GM19438 (cell line): ENCODE measurements at regions not wholly inside any gene's neighbourhood (a gene's known extent, or its start where the extent isn't known, plus 50 kb on each side); places are given as distances from the start of the nearest gene placed in this dataset.
A peak's percentile ranks its signal among the peaks of the same experiment; 100 is the strongest.
"Not testable (repeated sequence)": the region's sequence is repeated elsewhere in the genome, so short reads cannot be mapped to it uniquely, and the experiment has no call there.

Experiments
- ATAC-seq: cut with Tn5 transposase; IDR thresholded peaks from one replicate; pipeline ENCODE4 v1.9.1; 2021; ENCODE audit warnings: low read depth; ENCODE audit not compliant: unreplicated experiment

DNA sequence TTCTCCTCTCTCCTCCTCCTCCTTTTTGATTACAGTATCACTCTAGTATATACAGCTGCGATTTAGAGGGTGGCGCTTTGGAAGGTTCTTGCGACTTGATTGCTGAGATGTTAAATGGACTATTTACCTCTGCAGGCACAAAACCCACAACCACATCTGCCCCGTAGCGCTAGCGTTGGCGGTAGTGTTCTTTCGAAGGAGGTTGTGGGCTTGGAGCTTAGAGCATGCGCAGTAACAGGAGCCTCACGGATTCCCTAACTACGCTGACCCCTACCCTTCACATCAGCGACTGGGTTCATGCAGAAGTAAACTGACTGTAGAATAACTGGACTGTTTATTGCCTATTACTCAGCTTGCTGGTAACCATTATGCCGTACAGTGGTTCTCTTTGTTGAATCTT is 58.0 kb downstream of the CGGBP1 start:
- ATAC-seq: no peak

DNA sequence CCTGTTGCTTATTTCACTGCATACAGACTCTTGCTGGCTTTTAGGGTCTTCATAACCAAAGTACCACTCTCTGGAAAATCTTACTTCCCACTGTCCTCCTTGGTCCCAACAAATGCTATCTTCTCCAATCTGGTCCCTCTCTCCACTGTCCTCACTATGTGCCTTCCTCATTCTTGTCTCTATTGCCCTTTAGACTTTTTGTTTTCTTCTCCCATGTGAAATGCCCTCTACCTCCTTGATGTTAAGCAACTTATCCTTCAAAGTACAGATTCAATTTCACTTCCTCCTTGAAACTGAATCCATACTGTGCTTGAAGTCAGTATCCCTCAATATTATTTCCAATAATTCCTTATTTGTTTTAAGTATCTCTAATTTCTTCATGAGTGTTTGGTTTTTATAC is 60.8 kb downstream of the CGGBP1 start:
- ATAC-seq: no peak

DNA sequence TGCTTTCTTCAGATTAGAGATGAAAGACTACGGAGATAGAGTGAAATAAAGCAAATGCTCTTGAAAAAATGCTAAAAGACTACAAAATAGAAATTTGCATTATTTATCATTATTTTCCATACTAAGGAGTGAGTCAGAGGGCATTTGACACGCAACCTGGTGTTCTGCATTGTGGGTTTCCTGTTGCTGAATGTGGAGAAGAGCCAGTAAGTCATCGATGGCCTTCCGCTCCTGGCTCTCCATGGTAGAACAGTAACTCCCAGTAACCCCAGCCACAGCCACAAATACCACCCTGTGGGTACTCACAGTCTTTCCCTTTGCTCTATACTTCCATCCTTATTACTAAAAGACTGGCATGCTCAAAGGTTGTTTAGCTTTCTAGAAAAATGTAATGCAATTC is 61.5 kb downstream of the CGGBP1 start:
- ATAC-seq: peak; percentile 85

DNA sequence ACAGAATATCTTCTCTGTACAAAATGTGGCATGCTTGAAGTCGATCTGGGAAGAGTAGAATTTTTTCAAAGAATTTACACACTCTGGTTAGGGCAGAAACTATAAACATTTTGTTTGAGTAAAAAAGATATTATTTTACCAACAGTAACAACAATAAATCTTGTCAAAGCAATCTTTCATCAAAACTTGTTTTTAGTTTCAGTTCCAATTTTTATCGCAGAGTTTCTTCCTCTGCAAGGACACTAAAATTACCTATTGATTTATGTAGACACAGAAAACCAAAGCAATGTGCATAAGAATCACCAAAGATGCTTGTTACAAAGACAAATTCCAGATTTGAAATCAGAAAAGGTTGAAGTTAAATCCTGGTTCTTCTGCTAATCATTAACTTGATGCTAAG is 61.9 kb downstream of the CGGBP1 start:
- ATAC-seq: peak; percentile 11

DNA sequence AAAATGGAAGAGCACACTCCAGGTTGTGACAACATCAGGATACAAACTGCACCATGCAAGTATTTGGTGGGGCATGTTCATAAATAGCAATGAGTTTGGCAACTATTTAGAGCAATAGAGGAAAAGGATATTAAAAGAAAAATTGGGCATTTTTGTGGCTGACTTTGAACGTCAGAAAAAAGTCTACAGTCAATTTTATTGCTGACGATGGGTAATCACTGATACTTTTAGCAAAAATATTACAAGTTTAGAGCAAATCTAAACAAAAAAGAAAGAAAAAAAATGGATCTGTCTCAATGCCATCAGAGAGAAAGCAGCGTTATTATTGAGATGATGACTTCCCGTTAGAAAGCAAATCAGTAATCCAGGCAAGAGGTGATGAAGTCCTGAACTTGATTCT is 65.2 kb downstream of the CGGBP1 start:
- ATAC-seq: no peak

DNA sequence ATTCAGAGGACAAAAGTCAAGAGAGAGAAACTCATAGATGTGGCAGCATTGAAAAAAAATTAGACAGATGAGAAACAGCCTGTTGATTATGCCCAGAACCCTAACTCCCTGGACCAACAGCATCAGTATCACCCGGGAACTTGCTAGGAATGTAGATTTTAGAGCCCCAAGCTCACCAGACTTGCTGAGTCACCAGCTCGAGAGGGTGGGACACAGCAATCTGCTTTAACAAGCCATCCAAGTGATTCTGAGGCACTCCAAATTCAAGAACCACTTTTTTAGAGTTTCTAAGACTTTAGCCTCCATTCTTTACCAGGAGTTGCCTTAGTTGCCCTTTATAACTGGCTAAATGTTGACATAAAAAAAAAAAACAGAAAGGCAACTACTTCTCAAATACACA is 70.9 kb downstream of the CGGBP1 start:
- no peak for ATAC-seq

DNA sequence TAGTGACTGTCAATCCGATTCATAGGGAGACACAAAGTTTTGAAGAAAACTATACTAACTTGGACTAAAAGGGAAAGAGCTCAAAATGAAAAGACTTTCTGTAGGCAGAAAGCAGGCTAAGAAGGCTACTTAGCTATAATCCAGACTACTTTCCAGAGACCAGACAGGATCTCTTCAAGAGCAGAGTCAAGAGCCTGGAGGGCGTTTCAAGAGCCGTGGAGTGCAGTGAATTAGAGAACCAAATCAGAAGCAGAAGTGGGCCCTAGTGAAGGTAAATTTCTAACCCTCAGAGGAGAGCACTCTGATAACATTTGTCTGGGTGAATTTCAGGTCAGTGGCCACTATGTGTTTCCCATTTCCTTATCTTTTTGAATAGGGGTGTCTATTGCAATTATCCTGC is 76.4 kb downstream of the CGGBP1 start:
- ATAC-seq: no peak

DNA sequence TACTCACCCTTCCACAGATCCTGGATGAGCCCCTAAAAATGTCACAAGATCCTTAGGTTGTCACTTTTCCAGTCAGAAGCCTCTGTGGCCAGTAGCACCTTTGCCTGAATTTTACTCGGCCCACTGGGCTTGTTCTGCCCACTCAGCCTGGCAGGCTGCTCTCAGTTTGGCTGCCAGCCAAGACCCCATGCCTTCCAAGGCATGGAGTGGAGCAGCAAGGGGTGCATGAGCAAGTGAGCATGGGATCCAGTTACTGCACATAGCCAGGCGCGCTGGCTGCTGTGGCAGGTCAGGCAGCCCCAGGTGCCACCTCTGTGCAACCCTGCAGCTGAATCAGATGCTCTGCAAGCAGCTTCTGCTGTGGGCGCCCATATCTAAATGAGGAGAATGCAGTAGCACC is 79.3 kb downstream of the CGGBP1 start:
- ATAC-seq: no peak

DNA sequence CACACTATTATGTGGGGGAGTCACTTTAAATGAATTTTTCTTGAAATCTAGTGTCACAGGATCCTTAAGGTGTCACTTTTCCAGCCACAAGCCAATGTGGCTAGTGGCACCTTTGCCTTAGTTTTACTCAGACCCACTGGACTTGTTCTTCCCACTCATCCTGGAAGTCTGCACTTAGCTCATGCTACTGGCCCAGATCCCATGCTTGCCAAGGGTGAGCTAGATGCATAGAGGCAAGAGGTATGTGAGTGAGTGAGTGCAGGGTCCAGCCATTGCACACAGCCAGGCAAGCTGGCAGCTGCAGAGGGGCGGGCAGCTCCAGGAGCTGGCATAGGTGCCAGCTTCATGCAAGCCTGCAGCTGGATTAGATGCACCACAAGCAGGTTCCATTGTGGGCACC is 81.0 kb downstream of the CGGBP1 start:
- ATAC-seq: no peak

DNA sequence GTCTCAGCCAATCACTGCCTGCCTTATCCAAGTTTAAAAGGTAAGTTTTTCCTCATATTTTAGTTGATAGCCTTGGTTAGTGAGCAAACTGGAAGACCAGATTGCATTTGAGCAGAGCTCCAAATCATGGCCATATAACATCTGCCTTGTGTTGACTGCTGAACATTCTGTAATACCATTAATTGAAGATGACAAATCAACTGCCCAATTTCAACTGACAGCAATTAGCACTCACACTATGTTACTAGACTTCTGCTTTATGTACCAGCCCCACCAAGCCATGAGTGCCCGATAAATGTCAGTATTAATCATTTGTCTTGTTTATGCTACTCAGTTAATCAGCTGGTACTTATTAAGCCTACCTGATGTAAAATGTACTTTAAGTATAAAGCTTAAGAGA is 83.1 kb downstream of the CGGBP1 start:
- ATAC-seq: no peak

DNA sequence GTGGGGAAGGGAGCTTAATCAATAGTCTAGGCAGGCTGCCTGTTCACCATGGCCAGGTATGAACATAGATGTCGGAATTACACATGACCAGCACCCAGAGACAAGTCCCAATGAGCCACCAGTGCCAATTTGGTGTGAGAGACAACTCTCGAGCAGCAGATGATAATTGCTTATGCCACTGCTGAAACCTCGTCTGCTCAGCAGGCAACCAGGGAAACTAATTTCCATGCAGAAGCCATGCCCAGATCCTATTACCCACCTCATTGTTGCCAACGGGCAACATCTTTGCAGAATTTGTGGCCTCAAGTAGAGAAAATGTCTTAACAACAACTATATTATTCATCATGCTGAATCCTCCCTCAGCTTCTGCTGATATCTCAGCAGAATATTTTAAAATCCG is 84.9 kb downstream of the CGGBP1 start:
- ATAC-seq: no peak

DNA sequence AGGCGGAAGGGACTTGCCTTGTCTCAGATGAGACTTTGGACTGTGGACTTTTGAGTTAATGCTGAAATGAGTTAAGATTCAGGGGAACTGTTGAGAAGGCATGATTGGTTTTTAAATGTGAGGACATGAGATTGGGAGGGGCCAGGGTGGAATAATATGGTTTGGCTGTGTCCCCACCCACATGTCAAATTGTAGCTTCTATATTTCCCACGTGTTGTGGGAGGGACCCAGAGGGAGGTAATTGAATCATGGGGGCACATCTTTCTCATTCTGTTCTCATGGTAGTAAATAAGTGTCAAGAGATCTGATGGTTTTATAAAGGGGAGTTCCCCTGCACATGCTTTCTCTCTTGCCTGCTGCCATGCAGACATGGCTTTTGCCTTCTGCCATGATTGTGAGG is 89.2 kb downstream of the CGGBP1 start:
- ATAC-seq: no peak

DNA sequence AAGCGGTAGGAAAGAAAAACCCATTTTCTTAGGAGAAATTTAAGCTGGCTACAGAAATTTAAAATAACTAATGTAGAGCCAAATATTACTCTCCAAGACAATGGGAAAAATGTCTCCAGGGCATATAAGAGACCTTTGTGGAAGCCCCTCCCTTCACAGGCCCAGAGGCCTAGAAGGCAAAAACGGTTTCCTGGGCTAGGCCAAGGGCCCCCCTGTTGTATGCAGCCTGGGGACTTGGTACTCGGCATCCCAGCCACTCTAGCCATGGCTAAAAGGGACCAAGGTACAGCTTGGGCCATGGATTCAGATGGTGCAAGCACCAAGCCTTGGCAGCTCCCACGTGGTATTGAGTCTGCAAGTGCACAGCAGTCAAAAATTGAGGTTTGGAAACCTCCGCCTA is 90.1 kb downstream of the CGGBP1 start:
- ATAC-seq: no peak

DNA sequence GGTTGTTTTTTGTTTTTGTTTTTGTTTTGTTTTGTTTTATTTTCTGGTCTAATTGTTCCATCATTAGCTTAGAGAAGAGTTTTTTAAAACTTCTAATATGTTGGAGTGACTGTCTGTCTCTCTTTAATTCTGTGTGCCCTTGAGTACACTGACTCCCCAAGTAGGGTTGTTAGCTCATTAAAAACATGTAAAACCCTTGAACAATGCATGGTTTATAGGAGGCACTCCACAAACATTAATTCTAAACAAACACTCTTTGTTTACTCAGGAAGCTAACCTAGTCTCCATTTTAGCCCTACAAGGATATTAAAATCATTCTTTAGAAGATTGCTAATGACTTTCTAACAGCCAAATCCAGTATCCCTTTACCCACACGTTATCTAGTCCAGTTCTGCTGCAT is 100.5 kb downstream of the CGGBP1 start:
- no peak for ATAC-seq

DNA sequence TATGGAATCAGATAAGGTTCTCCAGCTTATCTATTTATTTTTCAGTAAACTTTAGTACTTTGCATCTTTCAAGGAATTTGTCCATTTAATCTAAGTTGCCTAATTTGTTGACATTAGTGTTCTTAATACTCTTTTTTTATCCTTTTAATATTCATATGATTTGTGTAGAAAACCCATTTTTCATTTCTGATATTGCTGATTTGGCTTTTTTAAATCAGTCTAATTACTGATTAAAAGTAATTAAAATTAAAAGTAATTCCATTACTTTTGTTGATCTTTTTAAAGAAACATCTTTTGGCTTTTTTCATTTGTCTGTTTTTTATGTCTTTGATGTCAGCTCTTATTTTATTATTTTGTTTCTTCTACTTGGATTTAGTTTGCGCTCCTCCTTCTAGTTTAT is 101.2 kb downstream of the CGGBP1 start:
- no peak for ATAC-seq

DNA sequence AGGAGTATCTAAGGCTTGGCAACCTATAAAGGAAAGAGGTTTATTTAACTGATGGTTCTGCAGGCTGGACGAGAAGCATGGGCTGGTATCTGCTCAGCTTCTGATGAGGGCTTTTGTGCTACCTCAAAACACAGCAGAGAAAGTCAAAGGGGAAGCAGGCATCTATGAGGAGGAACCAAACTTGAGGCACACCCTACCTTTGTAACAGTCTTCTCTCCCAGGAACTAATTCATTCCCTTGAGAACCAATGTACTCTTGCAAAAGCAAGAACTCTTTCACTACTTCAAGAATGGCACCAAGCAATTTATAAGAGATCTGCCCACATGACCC is 109.0 kb downstream of the CGGBP1 start:
- ATAC-seq: peak; percentile 57

DNA sequence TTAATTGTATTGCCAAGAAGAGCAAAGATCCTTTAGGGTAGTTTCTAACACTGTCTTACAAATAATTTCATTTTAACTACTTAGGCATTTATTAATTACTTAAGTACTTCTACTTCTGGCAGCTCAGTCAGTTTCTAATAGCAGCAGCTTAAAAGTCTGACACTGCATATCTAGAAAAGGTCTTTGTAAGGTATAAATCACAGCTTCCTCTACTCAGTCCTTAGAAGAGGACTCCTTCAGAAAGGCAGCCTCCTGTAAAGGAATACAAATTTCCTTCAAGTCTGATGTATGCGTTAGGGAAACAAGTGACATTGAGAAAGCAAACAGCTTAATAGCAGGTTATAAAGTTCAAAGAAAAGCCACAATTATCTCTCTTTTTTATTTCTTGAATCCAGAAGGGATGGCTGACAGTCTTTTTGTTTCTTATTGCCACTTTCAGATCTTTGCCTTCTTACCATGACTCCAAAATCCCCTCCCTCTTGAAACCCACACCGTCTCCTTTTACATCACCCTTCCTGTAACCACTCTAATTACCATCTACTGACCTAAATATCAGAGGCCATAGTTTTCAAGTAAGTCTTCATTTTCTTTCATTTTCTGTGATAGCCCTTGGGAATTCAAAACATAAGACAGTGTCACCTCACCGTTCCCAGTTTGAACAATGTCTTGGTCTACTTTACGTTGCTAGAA is 109.5 kb downstream of the CGGBP1 start:
- peak; percentile 79 for ATAC-seq

DNA sequence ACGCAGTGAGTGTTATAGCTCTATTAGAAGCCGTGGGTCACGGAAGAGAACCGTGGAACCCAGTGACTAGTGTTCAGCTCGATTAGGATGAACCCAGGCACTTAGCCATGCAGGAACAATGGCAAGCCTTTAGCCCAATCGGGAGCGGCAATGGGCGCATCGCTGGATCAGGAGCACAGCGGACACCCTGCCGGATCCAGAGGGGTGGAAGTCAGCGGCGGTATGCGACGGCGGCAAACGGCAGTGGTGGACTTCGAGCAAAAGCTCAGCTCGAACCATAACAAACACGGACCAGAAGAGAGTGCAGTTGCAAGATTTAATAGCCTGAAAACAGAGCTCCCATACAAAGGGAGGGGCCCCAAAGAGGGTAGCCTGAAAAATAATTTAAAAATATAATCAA is 112.8 kb downstream of the CGGBP1 start:
- ATAC-seq: not testable (repeated sequence)

DNA sequence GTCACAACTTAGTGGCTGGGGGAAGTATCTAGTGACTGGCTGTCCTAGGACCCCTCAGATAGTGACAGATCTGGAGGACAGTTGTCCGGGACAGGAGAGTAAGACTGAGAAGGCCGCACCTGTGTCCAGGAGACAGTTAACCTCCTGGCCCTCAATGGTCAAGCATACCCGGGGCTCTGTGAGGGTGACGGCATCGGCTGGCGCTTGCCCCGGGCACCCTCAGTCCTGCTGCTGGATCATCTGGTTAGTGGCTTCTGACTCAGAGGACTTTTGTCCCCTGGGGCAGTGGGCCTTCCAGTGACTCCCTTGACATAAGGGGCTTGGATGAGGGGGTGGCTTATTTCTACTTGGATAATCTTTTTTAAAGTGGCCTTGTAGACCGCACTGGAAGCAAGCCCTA is 116.5 kb downstream of the CGGBP1 start:
- not testable (repeated sequence) for ATAC-seq

DNA sequence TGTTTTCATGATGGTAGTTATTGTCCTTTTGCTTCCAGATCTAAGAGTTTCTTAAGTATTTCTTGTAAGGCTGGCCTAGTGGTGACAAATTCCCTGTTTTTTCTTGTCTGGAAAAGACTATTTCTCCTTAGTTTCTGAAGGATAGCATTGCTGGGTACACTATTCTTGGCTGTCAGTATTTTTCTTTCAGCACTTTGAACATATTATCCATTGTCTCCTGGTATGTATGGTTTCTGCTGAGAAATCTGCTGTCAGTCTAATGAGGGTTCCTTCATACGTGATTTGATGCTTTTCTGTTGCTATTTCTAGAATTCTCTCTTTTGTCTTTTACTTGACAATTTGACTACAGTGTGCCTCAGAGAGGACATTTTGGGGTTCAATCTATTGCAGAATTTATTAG is 134.3 kb downstream of the CGGBP1 start:
- no peak for ATAC-seq

DNA sequence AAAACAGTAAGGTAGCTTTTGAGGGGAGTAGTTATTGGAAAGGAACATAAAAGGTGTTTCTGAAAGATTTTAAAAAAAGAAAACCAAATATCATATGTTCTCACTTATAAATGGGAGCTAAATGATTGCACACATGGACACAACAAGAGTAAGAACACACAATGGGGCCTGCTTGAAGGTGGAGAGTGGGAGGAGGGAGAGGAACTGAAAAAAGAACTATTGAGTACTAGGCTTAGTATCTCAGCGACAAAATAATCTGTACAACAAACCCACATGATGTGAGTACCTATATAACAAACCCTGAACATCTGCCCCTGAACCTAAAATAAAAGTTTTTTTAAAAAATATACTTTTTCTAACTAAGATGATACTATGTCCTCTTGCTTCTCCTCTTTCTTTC is 138.3 kb downstream of the CGGBP1 start:
- no peak for ATAC-seq

DNA sequence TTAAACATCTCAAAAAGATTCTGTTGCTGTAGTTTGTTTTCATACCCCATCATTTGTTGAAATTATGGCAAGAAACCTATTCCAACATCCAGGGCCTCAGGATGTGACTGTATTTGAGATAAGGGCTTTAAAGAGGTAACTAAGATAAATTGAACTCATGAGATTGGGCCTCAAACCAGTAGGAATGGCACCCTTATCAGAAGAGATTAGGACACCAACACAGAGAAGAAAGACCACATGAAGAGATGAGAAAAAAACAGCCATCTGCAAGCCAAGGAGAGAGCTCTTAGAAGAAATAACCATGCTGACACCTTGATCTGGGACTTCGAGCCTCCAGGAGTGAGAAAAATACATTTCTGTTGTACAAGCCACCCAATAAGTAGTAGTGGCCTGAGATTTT is 157.7 kb downstream of the CGGBP1 start:
- no peak for ATAC-seq

DNA sequence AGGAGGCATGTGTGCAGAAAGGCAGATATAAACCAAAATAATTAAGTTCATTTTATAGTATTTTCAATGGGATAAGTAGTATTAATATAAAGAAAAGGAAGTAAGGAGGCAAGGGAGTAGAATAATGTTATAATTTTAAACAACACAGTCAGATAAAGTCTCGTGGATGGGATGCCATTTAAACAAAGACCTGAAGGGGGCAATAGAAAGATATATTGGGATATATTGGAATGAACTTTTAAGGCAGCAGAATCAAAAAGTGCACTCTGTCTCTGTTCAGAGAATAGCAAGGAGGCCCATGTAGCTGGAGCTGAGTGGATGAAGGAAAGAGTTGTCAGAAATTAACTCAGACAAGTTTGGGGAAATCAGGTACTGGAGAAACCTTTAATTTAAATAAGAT is 158.7 kb downstream of the CGGBP1 start:
- no peak for ATAC-seq
